ENCODE measurements at regions not wholly inside any gene's neighbourhood (a gene's known extent, or its start where the extent isn't known, plus 50 kb on each side); places are given as distances from the start of the nearest gene placed in this dataset.

- intact Hi-C loops (cut with DNase I; ENCODE audit: low total_unique reads), result no loop called here
- Histone ChIP-seq H3K4me3 (no peak overlapping the region), H3K9me3 (no peaks in the 10 kb centered on the region), H3K36me3 (no peaks in the 10 kb centered on the region), H3K27ac (peak overlapping the region in 2 of 4 donors; percentile 40 to 46), H3K27me3 (peaks cover 23% of the 10 kb centered on the region), H3K4me1 (no peaks in the 10 kb centered on the region)
- TF ChIP-seq EP300 (IDR thresholded peaks at IDR 0.05; ENCODE audit: low read depth) (no peak), POLR2A (IDR thresholded peaks at IDR 0.05) (no peak), POLR2AphosphoS5 (IDR thresholded peaks at IDR 0.05) (no peak), CTCF (IDR thresholded peaks at IDR 0.05) (no peak)
- 23 to 48% methylated on average over 2 to 7 of the region's 7 CpGs for WGBS, 2 donors (ENCODE audit: low coverage in 1 of 2)
- no peak for DNase-seq
- in situ Hi-C loops (cut with MboI; ENCODE audit: low pct_ligation_motif_present in 1 of 4, low pct_unique_long_range_greater_than_20kb in 1 of 4, low sequenced_read_pairs in 3 of 4), result no loop called here
These were observed 117.2 kb downstream of the TLE3 start for GRCh38 chr15:69980341-69981059.

GRCh38 chr15:69982037-69982436 lies 115.7 kb downstream of the TLE3 start:
- Histone ChIP-seq H3K9me3 (no peaks in the 10 kb centered on the region), H3K36me3 (no peaks in the 10 kb centered on the region), H3K4me3 (no peak overlapping the region), H3K27me3 (peaks cover 26% of the 10 kb centered on the region), H3K27ac (no peak overlapping the region), H3K4me1 (no peaks in the 10 kb centered on the region)
- no peak for TF ChIP-seq POLR2A (IDR thresholded peaks at IDR 0.05)
- no peak for TF ChIP-seq EP300 (IDR thresholded peaks at IDR 0.05; ENCODE audit: low read depth)
- TF ChIP-seq CTCF (IDR thresholded peaks at IDR 0.05), result no peak
- no peak for TF ChIP-seq POLR2AphosphoS5 (IDR thresholded peaks at IDR 0.05)
- DNase-seq, result no peak
- WGBS, 2 donors (ENCODE audit: low coverage in 1 of 2), result 75% methylated on average over 2 of the region's 2 CpGs; no CpG with 5 or more reads in 1 of the 2 donors
- in situ Hi-C loops (cut with MboI; ENCODE audit: low pct_ligation_motif_present in 1 of 4, low pct_unique_long_range_greater_than_20kb in 1 of 4, low sequenced_read_pairs in 3 of 4), result no loop called here
- intact Hi-C loops (cut with DNase I; ENCODE audit: low total_unique reads), result no loop called here

GRCh38 chr15:69983696-69984265 lies 113.9 kb downstream of the TLE3 start:
- intact Hi-C loops (cut with DNase I; ENCODE audit: low total_unique reads), result no loop called here
- no peaks in the 10 kb centered on the region for H3K9me3 ChIP-seq

More at GRCh38 chr15:69983696-69984265, 113.9 kb downstream of the TLE3 start:
- Histone ChIP-seq H3K27me3 (peaks cover 31% of the 10 kb centered on the region), H3K36me3 (no peaks in the 10 kb centered on the region), H3K4me1 (peaks cover 0 to 9% (median 0%) of the 10 kb centered on the region in 4 donors), H3K27ac (no peak overlapping the region), H3K4me3 (no peak overlapping the region)
- in situ Hi-C loops (cut with MboI; ENCODE audit: low pct_ligation_motif_present in 1 of 4, low pct_unique_long_range_greater_than_20kb in 1 of 4, low sequenced_read_pairs in 3 of 4), result no loop called here
- no peak for TF ChIP-seq POLR2A (IDR thresholded peaks at IDR 0.05)
- TF ChIP-seq CTCF (IDR thresholded peaks at IDR 0.05), result no peak
- no peak for TF ChIP-seq POLR2AphosphoS5 (IDR thresholded peaks at IDR 0.05)
- no peak for TF ChIP-seq EP300 (IDR thresholded peaks at IDR 0.05; ENCODE audit: low read depth)
- no peak for DNase-seq
- 76 to 90% methylated on average over 2 to 7 of the region's 7 CpGs for WGBS, 2 donors (ENCODE audit: low coverage in 1 of 2)
